ENCODE measurements at regions not wholly inside any gene's neighbourhood (a gene's known extent, or its start where the extent isn't known, plus 50 kb on each side); places are given as distances from the start of the nearest gene placed in this dataset.
"Not testable (repeated sequence)": the region's sequence is repeated elsewhere in the genome, so short reads cannot be mapped to it uniquely, and the experiment has no call there.

DNA sequence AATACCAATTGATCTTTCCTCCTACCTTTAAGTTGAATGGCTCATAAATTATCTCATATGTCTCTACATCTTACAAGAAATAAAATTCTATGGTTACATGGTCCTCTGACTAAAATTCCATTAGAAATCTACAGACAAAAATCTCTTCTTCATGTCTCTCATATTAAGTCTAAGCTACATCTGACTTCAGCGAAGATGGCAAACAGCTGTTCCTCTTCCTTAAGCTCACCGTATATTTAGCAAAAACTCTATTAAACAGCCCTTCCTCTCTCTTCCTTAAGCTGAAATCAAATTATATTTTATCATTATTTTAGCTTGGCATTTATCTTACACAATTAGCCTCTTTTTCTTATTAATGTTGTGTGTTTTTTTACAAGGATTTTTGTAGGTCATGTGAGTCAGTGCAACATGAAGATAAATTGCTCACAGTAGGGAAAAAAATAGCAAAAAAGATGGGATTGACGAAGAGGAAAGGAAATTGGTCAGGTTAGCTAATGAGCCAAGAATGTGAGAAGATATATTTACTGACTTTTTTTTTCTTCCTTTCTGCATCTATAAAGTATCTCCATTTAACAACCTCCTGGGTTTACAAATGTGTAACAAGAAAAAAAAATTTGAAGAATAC, 2412.8 kb downstream of the ARAP2 start:
- Histone ChIP-seq H3K27me3 (no peaks in the 10 kb centered on the region), H3K36me3 (no peaks in the 10 kb centered on the region), H3K4me3 (no peak overlapping the region), H3K27ac (no peak overlapping the region), H3K4me1 (no peaks in the 10 kb centered on the region), H3K9me3 (no peaks in the 10 kb centered on the region)
- intact Hi-C loops (cut with DNase I) = no loop called here
- TF ChIP-seq, protein P1, sequence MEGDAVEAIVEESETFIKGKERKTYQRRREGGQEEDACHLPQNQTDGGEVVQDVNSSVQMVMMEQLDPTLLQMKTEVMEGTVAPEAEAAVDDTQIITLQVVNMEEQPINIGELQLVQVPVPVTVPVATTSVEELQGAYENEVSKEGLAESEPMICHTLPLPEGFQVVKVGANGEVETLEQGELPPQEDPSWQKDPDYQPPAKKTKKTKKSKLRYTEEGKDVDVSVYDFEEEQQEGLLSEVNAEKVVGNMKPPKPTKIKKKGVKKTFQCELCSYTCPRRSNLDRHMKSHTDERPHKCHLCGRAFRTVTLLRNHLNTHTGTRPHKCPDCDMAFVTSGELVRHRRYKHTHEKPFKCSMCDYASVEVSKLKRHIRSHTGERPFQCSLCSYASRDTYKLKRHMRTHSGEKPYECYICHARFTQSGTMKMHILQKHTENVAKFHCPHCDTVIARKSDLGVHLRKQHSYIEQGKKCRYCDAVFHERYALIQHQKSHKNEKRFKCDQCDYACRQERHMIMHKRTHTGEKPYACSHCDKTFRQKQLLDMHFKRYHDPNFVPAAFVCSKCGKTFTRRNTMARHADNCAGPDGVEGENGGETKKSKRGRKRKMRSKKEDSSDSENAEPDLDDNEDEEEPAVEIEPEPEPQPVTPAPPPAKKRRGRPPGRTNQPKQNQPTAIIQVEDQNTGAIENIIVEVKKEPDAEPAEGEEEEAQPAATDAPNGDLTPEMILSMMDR (IDR thresholded peaks at IDR 0.05) = no peak
- TF ChIP-seq POLR2A (IDR thresholded peaks at IDR 0.05) = no peak
- 54% methylated on average over 3 of the region's 3 CpGs for WGBS (ENCODE audit: insufficient coverage, low coverage, low lambda C conversion rate, missing lambda C conversion rate)
- no peak for DNase-seq
- ATAC-seq = no peak

DNA sequence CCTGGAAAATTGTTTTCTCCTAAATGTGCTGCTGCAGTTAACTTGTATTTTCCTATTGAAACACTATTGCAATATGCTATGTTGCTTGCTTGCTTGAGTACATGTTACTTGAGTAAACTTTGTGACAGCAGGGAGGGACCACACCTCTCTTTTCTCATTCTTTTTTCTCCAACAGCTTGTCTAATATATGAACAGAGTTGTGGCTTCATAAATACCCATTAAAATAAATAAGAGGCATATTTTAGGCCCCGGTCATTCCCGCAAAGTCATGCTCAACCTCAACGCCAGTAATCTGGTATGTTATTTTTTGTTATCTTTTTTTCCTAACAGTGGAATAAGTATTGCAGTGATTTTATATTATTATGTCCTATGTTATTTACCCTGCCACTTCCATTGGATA, 2408.6 kb downstream of the ARAP2 start:
- H3K27me3 ChIP-seq; H3K36me3 ChIP-seq; ATAC-seq; H3K9me3 ChIP-seq; H3K4me1 ChIP-seq; DNase-seq; H3K4me3 ChIP-seq; intact Hi-C loops (cut with DNase I); H3K27ac ChIP-seq: not testable (repeated sequence)
- 83% methylated on average over 3 of the region's 3 CpGs for WGBS (ENCODE audit: insufficient coverage, low coverage, low lambda C conversion rate, missing lambda C conversion rate)

DNA sequence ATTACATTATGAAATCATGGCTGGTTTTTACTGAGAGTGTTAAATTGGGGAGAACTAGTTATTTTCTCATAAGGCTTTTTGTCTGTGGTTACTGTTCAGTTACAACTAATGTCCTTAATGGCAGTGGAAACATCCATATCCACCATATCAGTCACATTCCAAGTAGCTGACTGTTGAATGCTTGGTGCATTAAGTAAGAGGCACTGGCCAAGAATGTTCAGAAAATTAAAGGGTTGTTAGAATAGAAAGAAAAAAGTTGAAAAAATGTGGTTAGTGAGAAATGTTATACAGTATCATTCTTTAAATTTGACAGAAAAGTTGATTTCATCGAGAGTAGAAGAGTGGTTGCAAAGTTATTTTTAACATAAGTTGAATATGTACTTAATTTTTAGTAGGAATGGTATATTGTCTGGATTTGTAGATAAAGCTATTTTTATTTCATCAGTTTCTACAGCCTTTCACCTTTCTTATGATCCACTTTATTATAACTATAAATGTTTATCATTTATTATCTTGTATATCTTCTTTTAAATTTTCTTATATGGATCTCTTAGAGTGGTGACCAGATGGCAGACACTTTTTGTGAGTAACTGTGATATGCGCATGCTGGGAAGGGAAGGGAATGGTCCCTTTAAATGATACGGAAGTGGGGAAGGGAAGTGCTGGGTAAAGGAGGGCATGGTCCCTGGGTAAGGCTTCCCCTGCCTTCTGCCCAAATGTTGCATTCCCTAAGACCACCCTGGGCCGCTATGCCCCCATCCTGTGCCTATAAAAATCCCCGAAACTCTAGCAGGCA, 2407.1 kb downstream of the ARAP2 start:
- no peaks in the 10 kb centered on the region for H3K4me1 ChIP-seq
- H3K4me3 ChIP-seq = no peak overlapping the region
- intact Hi-C loops (cut with DNase I) = no loop called here
- TF ChIP-seq POLR2A (IDR thresholded peaks at IDR 0.05) = no peak
- TF ChIP-seq, protein P1 (IDR thresholded peaks at IDR 0.05) = no peak
- ATAC-seq (no peak), DNase-seq (no peak)
- H3K9me3 ChIP-seq = no peaks in the 10 kb centered on the region
- H3K36me3 ChIP-seq = no peaks in the 10 kb centered on the region
- WGBS (ENCODE audit: insufficient coverage, low coverage, low lambda C conversion rate, missing lambda C conversion rate) = 66% methylated on average over 4 of the region's 5 CpGs
- H3K27me3 ChIP-seq = no peaks in the 10 kb centered on the region
- H3K27ac ChIP-seq = no peak overlapping the region

DNA sequence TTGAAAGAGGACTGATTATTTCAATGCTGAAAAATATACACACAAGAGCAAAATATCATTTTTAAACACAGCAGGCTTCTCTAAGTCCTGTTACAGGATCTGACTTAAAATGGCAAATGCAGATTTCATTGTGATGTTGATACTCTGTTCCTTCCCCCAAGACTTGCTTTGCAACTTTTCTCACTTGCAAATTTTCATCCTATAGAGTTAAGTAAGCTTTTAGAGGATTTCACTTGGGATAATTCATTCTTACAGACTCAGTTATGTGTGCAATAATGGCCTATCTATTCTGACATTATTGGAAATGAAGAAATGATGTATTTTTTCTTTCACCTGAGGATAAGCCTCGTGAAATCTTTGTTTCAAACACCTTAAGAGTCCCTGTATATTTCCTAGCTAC, 2403.2 kb downstream of the ARAP2 start:
- no peak for TF ChIP-seq POLR2A (IDR thresholded peaks at IDR 0.05)
- TF ChIP-seq, protein P1 (IDR thresholded peaks at IDR 0.05) = no peak
- no peaks in the 10 kb centered on the region for H3K27me3 ChIP-seq
- no peak for DNase-seq
- no peaks in the 10 kb centered on the region for H3K36me3 ChIP-seq
- intact Hi-C loops (cut with DNase I) = no loop called here
- no peak overlapping the region for H3K4me3 ChIP-seq
- H3K27ac ChIP-seq = no peak overlapping the region
- H3K4me1 ChIP-seq = no peaks in the 10 kb centered on the region
- H3K9me3 ChIP-seq = no peaks in the 10 kb centered on the region
- ATAC-seq = no peak
- 10% methylated on average over 1 of the region's 1 CpG for whole genome bisulfite sequencing (ENCODE audit: insufficient coverage, low coverage, low lambda C conversion rate, missing lambda C conversion rate)

DNA sequence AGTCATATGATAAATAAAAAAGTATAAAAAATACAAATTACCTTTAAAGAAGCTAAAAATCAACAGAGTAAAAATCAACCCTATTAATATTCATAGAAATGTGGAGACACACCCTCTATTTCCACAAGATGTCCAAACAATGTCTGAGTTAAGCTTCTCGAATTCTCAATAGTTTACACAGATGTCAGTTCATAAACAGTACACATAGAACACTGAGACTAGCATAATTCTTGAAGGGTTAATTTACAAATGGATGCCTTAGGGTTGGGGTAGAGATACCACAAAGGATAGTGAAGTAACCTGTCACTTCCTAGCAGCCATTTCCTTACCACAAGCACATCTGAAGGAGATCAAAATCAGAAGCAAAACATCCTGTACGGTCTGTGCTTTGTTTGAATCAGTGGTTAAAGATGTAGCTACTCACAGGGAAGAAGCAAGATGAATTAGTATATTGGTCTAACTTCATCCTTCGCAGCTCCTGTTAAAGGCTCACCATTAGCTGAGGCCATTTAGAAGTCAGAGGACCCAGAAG, 2393.9 kb downstream of the ARAP2 start:
- no peaks in the 10 kb centered on the region for H3K9me3 ChIP-seq
- no peak overlapping the region for H3K4me3 ChIP-seq
- DNase-seq (no peak), ATAC-seq (no peak)
- no peaks in the 10 kb centered on the region for H3K4me1 ChIP-seq
- H3K36me3 ChIP-seq = no peaks in the 10 kb centered on the region
- H3K27ac ChIP-seq = no peak overlapping the region
- no peaks in the 10 kb centered on the region for H3K27me3 ChIP-seq
- intact Hi-C loops (cut with DNase I) = no loop called here
- 52% methylated on average over 3 of the region's 3 CpGs for WGBS (ENCODE audit: insufficient coverage, low coverage, low lambda C conversion rate, missing lambda C conversion rate)
- TF ChIP-seq POLR2A (IDR thresholded peaks at IDR 0.05) = no peak
- TF ChIP-seq, protein P1 (IDR thresholded peaks at IDR 0.05) = no peak

DNA sequence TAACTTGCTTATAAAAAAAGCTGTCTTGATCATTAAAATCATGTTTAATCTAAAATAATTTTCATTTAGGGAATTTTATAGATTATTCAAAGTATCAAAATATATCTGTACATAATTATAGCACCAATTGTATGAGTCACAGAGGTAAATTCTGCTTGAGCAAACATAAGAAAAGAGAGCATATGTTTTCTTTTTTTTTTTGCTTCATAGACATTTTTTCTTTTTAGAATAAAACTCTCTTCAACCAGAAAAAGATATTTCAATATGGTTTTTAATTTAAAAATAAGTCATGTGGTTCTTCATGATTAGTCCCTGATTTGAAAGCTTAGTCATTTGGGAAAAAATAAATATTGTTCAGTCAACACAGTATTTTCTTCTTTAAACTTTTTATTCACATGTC, 2390.6 kb downstream of the ARAP2 start:
- intact Hi-C loops (cut with DNase I); H3K36me3 ChIP-seq; H3K4me3 ChIP-seq; H3K9me3 ChIP-seq; H3K27me3 ChIP-seq; H3K4me1 ChIP-seq; ATAC-seq; H3K27ac ChIP-seq; DNase-seq: not testable (repeated sequence)

Measured in right lobe of liver (tissue), 6 donors.